Upper lobe of left lung (tissue), 4 donors: ENCODE measurements at regions not wholly inside any gene's neighbourhood (a gene's known extent, or its start where the extent isn't known, plus 50 kb on each side); places are given as distances from the start of the nearest gene placed in this dataset.

Experiments used
- CTCF ChIP-seq, 6 experiments: fragments of 450-650 bp in 4 of 6; fragments of 200-600 bp in 2 of 6; sonication (generic) in 2 of 6; IDR thresholded peaks; one replicate each; pipeline ENCODE4 v1.5.1; 2016 to 2019; ENCODE audit warnings: antibody characterized with exemption in 6 of 6
- EP300 ChIP-seq, 4 donors: sonication (generic); formaldehyde crosslinking; IDR thresholded peaks; one replicate each; pipeline ENCODE4 v1.5.1; 2017; ENCODE audit warnings: antibody characterized with exemption in 4 of 4, control low read depth in 2 of 4
- POLR2AphosphoS5 ChIP-seq, 2 donors: sonication (generic); formaldehyde crosslinking; IDR thresholded peaks; one replicate each; pipeline ENCODE4 v1.5.1; 2017; ENCODE audit warnings: antibody characterized with exemption in 2 of 2

GRCh38 chr7:159250471-159250870 is 105.8 kb upstream of the VIPR2 start:
- no peak for TF ChIP-seq CTCF (IDR thresholded peaks at IDR 0.05)
- no peak for TF ChIP-seq EP300 (IDR thresholded peaks at IDR 0.05)
- no peak for TF ChIP-seq POLR2AphosphoS5 (IDR thresholded peaks at IDR 0.05)
